Heart right ventricle (tissue), 16 donors: ENCODE measurements at regions not wholly inside any gene's neighbourhood (a gene's known extent, or its start where the extent isn't known, plus 50 kb on each side); places are given as distances from the start of the nearest gene placed in this dataset.

Experiments used
- ATAC-seq, 8 donors: fragments of 200-7000 bp; cut with Tn5 transposase; one replicate each; pipeline ENCODE4 v1.9.1; 2020; ENCODE audit warnings: mild to moderate bottlenecking in 8 of 8, moderate library complexity in 8 of 8, moderate number of reproducible peaks in 1 of 8
- DNase-seq, 2 donors: peaks; one replicate each; pipeline ENCODE4 v3.0.0-alpha.2; 2020
- H3K27ac ChIP-seq, 10 donors: fragments of 200-600 bp; sonication (generic) in 2 of 10; one replicate each; pipeline versions ENCODE4 v1.5.0 to v1.8.0; 2020 to 2022; ENCODE audit warnings: mild to moderate bottlenecking in 3 of 10
- H3K27me3 ChIP-seq, 7 donors: fragments of 200-600 bp; one replicate each; pipeline ENCODE4 v1.8.0; 2021 to 2022; ENCODE audit warnings: mild to moderate bottlenecking in 2 of 7
- H3K36me3 ChIP-seq, 9 donors: fragments of 200-600 bp; sonication (generic) in 1 of 9; one replicate each; pipeline versions ENCODE4 v1.5.0 to v1.8.0; 2020 to 2022; ENCODE audit warnings: mild to moderate bottlenecking in 2 of 9
- H3K4me1 ChIP-seq, 9 donors: fragments of 200-600 bp; sonication (generic) in 1 of 9; one replicate each; pipeline versions ENCODE4 v1.5.0 to v1.8.0; 2020 to 2022; ENCODE audit warnings: mild to moderate bottlenecking in 4 of 9
- H3K4me3 ChIP-seq, 10 donors: fragments of 200-600 bp; sonication (generic) in 2 of 10; one replicate each; pipeline versions ENCODE4 v1.5.0 to v1.8.0; 2020 to 2022; ENCODE audit warnings: mild to moderate bottlenecking in 7 of 10, moderate library complexity in 2 of 10
- H3K9me3 ChIP-seq, 11 donors: fragments of 200-600 bp in 10 of 11; sonication (generic) in 2 of 11; one replicate each; pipeline versions ENCODE4 v1.5.0 to v1.8.0; 2013 to 2022; ENCODE audit warnings: mild to moderate bottlenecking in 2 of 11, control low read depth in 1 of 11, moderate library complexity in 1 of 11
- WGBS, 2 donors: extraction: QIAGEN DNeasy Blood & Tissue Kit; methylation state at CpG; one replicate each; pipeline ENCODE4 v1.1.7; 2013; ENCODE audit warnings: inconsistent platforms in 1 of 2; 5-methylcytosine and 5-hydroxymethylcytosine counted together
- intact Hi-C, 10 donors: fragments of 100-400 bp; cut with DNase I; formaldehyde crosslinking; loops; one replicate each; pipeline versions ENCODE4 v1.11.1 to v1.14.2; 2022
- TF ChIP-seq, protein P1 (sequence below), 9 donors: fragments of 200-600 bp; sonication (generic) in 2 of 9; IDR thresholded peaks; one replicate each; pipeline versions ENCODE4 v1.5.0 to v1.8.0; 2021 to 2022; ENCODE audit warnings: antibody characterized with exemption in 9 of 9, mild to moderate bottlenecking in 5 of 9, moderate library complexity in 1 of 9
- donor health status: Arrhythmogenic right ventricular cardiomyopathy.
- donor health status: ischemic (EF 13 %, LVEDD 7.1; RV severe dilation, severe dysfunction).
- donor health status: healthy with polysubstance abuse.
- donor health status: DM: no; HTN: yes; CAD: no.
- donor health status: DM: no; HTN: no; CAD: no.
- donor health status: ischemic (EF 25% LVEDD 6.9; RV normal size, moderate dysfunction).
- donor health status: ischemic (EF 25% LVEDD 5.7; RV mildly dilated, moderate dysfunction).
- donor health status: healthy.
- donor health status: DM: yes; HTN: yes; CAD: no.
- donor health status: Ischemic cardiomyopathy.
- donor health status: ischemic (EF 35%, LVEDD 5.7; RV mildly dilated, moderate dysfunction).
- donor health status: nonischemic (EF 11% LVEDD 7.7; RV severe dilation, severe dysfunction).
- donor health status: DM: yes; HTN: yes; CAD: no.
- donor health status: PGD.
- donor health status: ischemic (EF 29% LVEDD 5.4; RV normal size, mild dysfunction).
- donor health status: nonischemic (EF 23%, LVEDD 6.1; RV moderate dilation, normal function).

DNA sequence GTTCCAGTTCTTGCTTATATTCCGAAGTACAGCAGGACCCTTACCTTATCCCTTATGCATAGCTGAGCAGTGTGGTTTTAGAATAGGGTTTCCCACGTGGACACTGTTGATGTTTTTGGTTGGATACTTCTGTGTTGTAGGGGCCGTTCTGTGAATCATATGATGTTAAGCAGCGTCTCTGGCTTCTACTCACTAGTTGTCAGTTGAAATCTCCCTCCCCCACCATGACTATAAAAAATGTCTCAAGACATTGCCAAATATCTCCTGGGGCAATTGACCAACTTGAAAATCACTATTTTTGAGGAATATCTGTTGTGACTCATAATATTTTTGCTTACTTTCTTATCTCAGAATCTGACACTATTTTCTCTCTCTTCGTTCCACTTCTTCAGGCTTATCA, 713.7 kb downstream of the TSN start:
- 57 to 61% methylated on average over 5 of the region's 5 CpGs for WGBS, 2 donors
- Histone ChIP-seq H3K27ac (no peak overlapping the region), H3K27me3 (no peaks in the 10 kb centered on the region), H3K4me1 (no peaks in the 10 kb centered on the region), H3K36me3 (no peaks in the 10 kb centered on the region), H3K4me3 (no peak overlapping the region), H3K9me3 (no peaks in the 10 kb centered on the region)
- DNase-seq (no peak), ATAC-seq (no peak)
- intact Hi-C loops = no loop called here
- TF ChIP-seq, protein P1, sequence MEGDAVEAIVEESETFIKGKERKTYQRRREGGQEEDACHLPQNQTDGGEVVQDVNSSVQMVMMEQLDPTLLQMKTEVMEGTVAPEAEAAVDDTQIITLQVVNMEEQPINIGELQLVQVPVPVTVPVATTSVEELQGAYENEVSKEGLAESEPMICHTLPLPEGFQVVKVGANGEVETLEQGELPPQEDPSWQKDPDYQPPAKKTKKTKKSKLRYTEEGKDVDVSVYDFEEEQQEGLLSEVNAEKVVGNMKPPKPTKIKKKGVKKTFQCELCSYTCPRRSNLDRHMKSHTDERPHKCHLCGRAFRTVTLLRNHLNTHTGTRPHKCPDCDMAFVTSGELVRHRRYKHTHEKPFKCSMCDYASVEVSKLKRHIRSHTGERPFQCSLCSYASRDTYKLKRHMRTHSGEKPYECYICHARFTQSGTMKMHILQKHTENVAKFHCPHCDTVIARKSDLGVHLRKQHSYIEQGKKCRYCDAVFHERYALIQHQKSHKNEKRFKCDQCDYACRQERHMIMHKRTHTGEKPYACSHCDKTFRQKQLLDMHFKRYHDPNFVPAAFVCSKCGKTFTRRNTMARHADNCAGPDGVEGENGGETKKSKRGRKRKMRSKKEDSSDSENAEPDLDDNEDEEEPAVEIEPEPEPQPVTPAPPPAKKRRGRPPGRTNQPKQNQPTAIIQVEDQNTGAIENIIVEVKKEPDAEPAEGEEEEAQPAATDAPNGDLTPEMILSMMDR (IDR thresholded peaks at IDR 0.05) = no peak

DNA sequence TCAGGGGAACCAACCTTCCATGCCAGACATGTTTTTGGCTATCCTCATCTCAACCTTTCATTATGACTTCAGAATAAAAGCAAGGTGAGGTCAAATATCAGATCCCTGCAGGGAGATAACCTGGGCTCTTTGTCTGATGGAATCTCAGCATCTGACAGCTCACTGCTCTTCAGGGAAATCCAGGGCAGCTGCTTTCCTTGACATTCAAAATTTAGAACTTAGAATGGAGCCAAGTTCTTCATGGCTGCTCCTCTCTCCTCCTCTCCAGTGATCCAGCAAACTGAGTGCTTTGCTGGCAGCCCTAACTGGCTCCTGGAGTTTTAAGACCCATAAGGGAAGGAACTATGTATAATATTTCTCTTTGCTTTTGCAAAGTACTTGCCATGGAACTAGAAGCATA, 716.3 kb downstream of the TSN start:
- H3K27ac ChIP-seq = no peak overlapping the region
- no peak for ATAC-seq
- no peaks in the 10 kb centered on the region for H3K27me3 ChIP-seq
- H3K4me3 ChIP-seq = no peak overlapping the region
- H3K36me3 ChIP-seq = no peaks in the 10 kb centered on the region
- intact Hi-C loops = no loop called here
- no peak for DNase-seq
- no peaks in the 10 kb centered on the region for H3K9me3 ChIP-seq
- TF ChIP-seq, protein P1 (IDR thresholded peaks at IDR 0.05) = no peak
- no peaks in the 10 kb centered on the region for H3K4me1 ChIP-seq

DNA sequence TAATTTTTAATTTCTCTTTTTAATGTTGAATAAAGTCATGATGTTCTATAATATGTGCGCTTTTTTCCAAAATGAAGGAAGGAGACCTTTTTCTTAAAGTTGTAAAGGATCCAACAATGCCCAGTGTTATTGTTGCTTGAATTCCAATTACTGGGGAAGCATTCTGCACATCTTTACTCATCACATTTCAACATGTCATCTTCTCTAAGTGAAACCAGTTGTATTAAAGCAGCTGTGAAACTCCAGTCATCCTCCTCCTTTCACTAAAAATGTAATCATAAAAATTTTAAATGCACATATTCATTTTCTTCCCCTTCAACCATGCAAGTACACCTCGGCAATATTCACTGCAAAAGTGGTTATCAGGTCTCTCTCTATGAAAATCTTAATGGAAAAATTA, 722.7 kb downstream of the TSN start:
- 85 to 87% methylated on average over 2 of the region's 2 CpGs for WGBS, 2 donors
- Histone ChIP-seq H3K36me3 (no peaks in the 10 kb centered on the region), H3K27ac (no peak overlapping the region), H3K4me3 (no peak overlapping the region), H3K27me3 (no peaks in the 10 kb centered on the region), H3K9me3 (no peaks in the 10 kb centered on the region), H3K4me1 (no peaks in the 10 kb centered on the region)
- intact Hi-C loops = no loop called here
- no peak for ATAC-seq
- TF ChIP-seq, protein P1 (IDR thresholded peaks at IDR 0.05) = no peak
- DNase-seq = no peak

DNA sequence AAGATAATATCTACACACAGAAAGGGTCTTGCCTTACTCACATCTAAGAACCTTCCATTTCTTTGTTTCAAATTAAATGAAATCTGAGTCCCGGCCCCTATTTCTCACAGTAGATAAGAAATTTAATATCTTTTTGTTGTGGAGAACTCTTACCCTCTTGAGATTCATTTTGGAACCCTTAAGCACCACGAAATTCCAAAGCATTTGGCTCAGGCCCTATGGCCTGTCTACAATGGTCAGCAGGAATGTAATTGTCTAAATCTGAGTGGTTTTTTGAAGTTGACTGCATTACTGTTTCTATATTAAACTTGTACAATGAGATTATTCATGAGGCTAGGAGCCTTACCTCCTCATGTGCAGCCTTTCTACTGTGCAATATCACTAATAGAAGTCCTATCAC, 723.3 kb downstream of the TSN start:
- H3K36me3 ChIP-seq = no peaks in the 10 kb centered on the region
- intact Hi-C loops = no loop called here
- DNase-seq (no peak), ATAC-seq (no peak)
- H3K4me3 ChIP-seq = no peak overlapping the region
- H3K4me1 ChIP-seq = no peaks in the 10 kb centered on the region
- WGBS, 2 donors = 35 to 55% methylated on average over 2 of the region's 2 CpGs
- no peak overlapping the region for H3K27ac ChIP-seq
- no peaks in the 10 kb centered on the region for H3K27me3 ChIP-seq
- TF ChIP-seq, protein P1 (IDR thresholded peaks at IDR 0.05) = no peak
- no peaks in the 10 kb centered on the region for H3K9me3 ChIP-seq
